GM18508 (cell line): ENCODE measurements at regions not wholly inside any gene's neighbourhood (a gene's known extent, or its start where the extent isn't known, plus 50 kb on each side); places are given as distances from the start of the nearest gene placed in this dataset.

Experiments used
- ATAC-seq: cut with Tn5 transposase; IDR thresholded peaks from one replicate; pipeline ENCODE4 v1.9.1; 2021; ENCODE audit warnings: moderate number of reproducible peaks; ENCODE audit not compliant: insufficient read depth, unreplicated experiment

GRCh38 chr1:68551459-68551858 lies 54.6 kb upstream of the DEPDC1 start:
- no peak for ATAC-seq

GRCh38 chr1:68558321-68559026 lies 61.6 kb upstream of the DEPDC1 start:
- no peak for ATAC-seq

GRCh38 chr1:68565923-68566322 lies 69.0 kb upstream of the DEPDC1 start:
- no peak for ATAC-seq

GRCh38 chr1:68570871-68571270 lies 74.0 kb upstream of the DEPDC1 start:
- ATAC-seq, result no peak

GRCh38 chr1:68571454-68572235 lies 74.8 kb upstream of the DEPDC1 start:
- no peak for ATAC-seq

GRCh38 chr1:68585351-68585750 lies 88.5 kb upstream of the DEPDC1 start:
- no peak for ATAC-seq

- no peak for ATAC-seq
Observed at GRCh38 chr1:68586766-68587165, 89.9 kb upstream of the DEPDC1 start.

- no peak for ATAC-seq
Observed at GRCh38 chr1:68588304-68588703, 91.4 kb upstream of the DEPDC1 start.

- no peak for ATAC-seq
Observed at GRCh38 chr1:68590473-68590872, 93.6 kb upstream of the DEPDC1 start.

GRCh38 chr1:68594851-68595250 lies 98.0 kb upstream of the DEPDC1 start:
- ATAC-seq, result no peak

- ATAC-seq, result no peak
Observed at GRCh38 chr1:68600049-68600661, 103.3 kb upstream of the DEPDC1 start.

GRCh38 chr1:68608289-68608688 lies 111.4 kb upstream of the DEPDC1 start:
- ATAC-seq, result no peak

GRCh38 chr1:68615312-68615711 lies 118.4 kb upstream of the DEPDC1 start:
- ATAC-seq, result no peak

- no peak for ATAC-seq
Observed at GRCh38 chr1:68617942-68618341, 121.1 kb upstream of the DEPDC1 start.

GRCh38 chr1:68620571-68620970 lies 123.7 kb upstream of the DEPDC1 start:
- no peak for ATAC-seq

GRCh38 chr1:68623700-68624099 lies 126.8 kb upstream of the DEPDC1 start:
- no peak for ATAC-seq

GRCh38 chr1:68624233-68624632 lies 127.4 kb upstream of the DEPDC1 start:
- no peak for ATAC-seq

GRCh38 chr1:68625624-68626023 lies 128.7 kb upstream of the DEPDC1 start:
- no peak for ATAC-seq

- no peak for ATAC-seq
Observed at GRCh38 chr1:68633141-68633919, 136.4 kb upstream of the DEPDC1 start.

- ATAC-seq, result no peak
Observed at GRCh38 chr1:68644504-68644903, 147.6 kb upstream of the DEPDC1 start.

- no peak for ATAC-seq
Observed at GRCh38 chr1:68651115-68651514, 154.2 kb upstream of the DEPDC1 start.
